Pulmonary artery endothelial cell (primary cell): ENCODE measurements at regions not wholly inside any gene's neighbourhood (a gene's known extent, or its start where the extent isn't known, plus 50 kb on each side); places are given as distances from the start of the nearest gene placed in this dataset.

ENCODE experiments used
- DNase-seq: peaks from one replicate; pipeline ENCODE4 v3.0.0-alpha.2; 2011; ENCODE audit warnings: low read depth, low spot score

GRCh38 chr2:10964052-10964790 lies 52.5 kb downstream of the KCNF1 start:
- no peak for DNase-seq

- DNase-seq, result no peak
These were observed 53.6 kb downstream of the KCNF1 start for GRCh38 chr2:10965241-10965843.

- DNase-seq, result no peak
These were observed 54.3 kb downstream of the KCNF1 start for GRCh38 chr2:10966056-10966455.

- no peak for DNase-seq
These were observed 55.0 kb downstream of the KCNF1 start for GRCh38 chr2:10966741-10967140.

GRCh38 chr2:10968176-10968575 lies 56.4 kb downstream of the KCNF1 start:
- DNase-seq, result no peak

- no peak for DNase-seq
These were observed 58.9 kb downstream of the KCNF1 start for GRCh38 chr2:10970666-10971065.

- DNase-seq, result no peak
These were observed 59.6 kb downstream of the KCNF1 start for GRCh38 chr2:10971161-10971887.

- DNase-seq, result no peak
These were observed 60.1 kb downstream of the KCNF1 start for GRCh38 chr2:10971888-10972260.

- DNase-seq, result no peak
These were observed 61.1 kb downstream of the KCNF1 start for GRCh38 chr2:10972683-10973433.

GRCh38 chr2:10973766-10974165 lies 62.0 kb downstream of the KCNF1 start:
- no peak for DNase-seq

- no peak for DNase-seq
These were observed 65.3 kb downstream of the KCNF1 start for GRCh38 chr2:10977003-10977402.

GRCh38 chr2:10977621-10978020 lies 65.9 kb downstream of the KCNF1 start:
- DNase-seq, result no peak

- no peak for DNase-seq
These were observed 66.4 kb downstream of the KCNF1 start for GRCh38 chr2:10978090-10978670.

GRCh38 chr2:10980071-10980470 lies 68.3 kb downstream of the KCNF1 start:
- DNase-seq, result no peak

- DNase-seq, result no peak
These were observed 69.2 kb downstream of the KCNF1 start for GRCh38 chr2:10980886-10981425.

- DNase-seq, result no peak
These were observed 69.7 kb downstream of the KCNF1 start for GRCh38 chr2:10981451-10981850.

GRCh38 chr2:10981941-10982431 lies 70.3 kb downstream of the KCNF1 start:
- DNase-seq, result no peak

- DNase-seq, result no peak
These were observed 71.4 kb downstream of the KCNF1 start for GRCh38 chr2:10982931-10983701.

GRCh38 chr2:10983711-10984110 lies 72.0 kb downstream of the KCNF1 start:
- no peak for DNase-seq

- no peak for DNase-seq
These were observed 72.8 kb downstream of the KCNF1 start for GRCh38 chr2:10984418-10985135.
